ENCODE measurements at regions not wholly inside any gene's neighbourhood (a gene's known extent, or its start where the extent isn't known, plus 50 kb on each side); places are given as distances from the start of the nearest gene placed in this dataset.

DNA sequence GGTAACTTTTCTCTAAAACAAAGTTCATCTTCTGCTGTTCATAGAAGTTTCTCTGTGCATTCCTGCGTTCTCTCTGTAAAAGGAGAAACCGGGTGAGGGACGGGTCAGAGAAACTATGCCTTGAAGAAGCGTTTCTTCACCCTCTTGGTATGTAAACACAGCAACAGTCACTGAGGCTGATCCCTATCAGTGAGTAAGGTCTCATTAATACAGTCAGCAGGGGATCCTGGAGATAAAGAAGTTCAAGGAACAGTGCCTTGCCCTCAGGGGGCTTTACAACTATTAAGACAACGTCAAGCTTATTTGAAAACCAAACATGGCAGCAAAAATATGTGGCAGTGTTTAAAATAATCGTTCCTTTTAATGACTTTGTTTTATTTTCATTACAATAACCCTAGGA is 202.9 kb upstream of the IL12B start:
- no peaks in the 10 kb centered on the region for H3K4me1 ChIP-seq (replicated peaks in 1 of 2; ENCODE audit: control insufficient read depth in 2 of 2, insufficient read depth in 2 of 2, low read length in 2 of 2)
- no peak overlapping the region for H3K9ac ChIP-seq (ENCODE audit: insufficient read depth in 1 of 2, low read depth in 2 of 2, low read length in 2 of 2)
- in situ Hi-C loops (cut with MboI): no loop called here
- no peaks in the 10 kb centered on the region for H3K36me3 ChIP-seq (ENCODE audit: control insufficient read depth, insufficient read depth, low read length)
- 1% methylated on average over 6 of the region's 6 CpGs for WGBS (ENCODE audit: insufficient coverage, low coverage, missing lambda C conversion rate)
- no peaks in the 10 kb centered on the region for H3K79me2 ChIP-seq (ENCODE audit: control insufficient read depth, insufficient read depth, low read length)
- DNase-seq (ENCODE audit: extremely low read depth in 1 of 4, low spot score in 3 of 4) (no peak), ATAC-seq (no peak), FAIRE-seq (peak; percentile 58)
- H3K4me2 ChIP-seq (ENCODE audit: insufficient read depth, low read length): no peak overlapping the region
- ChIA-PET CTCF (ENCODE audit: low intra/inter-chr PET ratio) (no interaction called here), POLR2A (no interaction called here)
- H3K9me3 ChIP-seq (replicated peaks; ENCODE audit: control insufficient read depth, insufficient read depth, low read depth, low read length): no peaks in the 10 kb centered on the region
- no peaks in the 10 kb centered on the region for H4K20me1 ChIP-seq (replicated peaks; ENCODE audit: control insufficient read depth, insufficient read depth, low read length)
- no TSS peak for BruUV-seq (replicated peaks)
- H3K4me3 ChIP-seq: no peak overlapping the region
- TF ChIP-seq TRIM24 (IDR thresholded peaks at IDR 0.05) (peak in 1 of 2 experiments; percentile 17; a peak in 1 of 4 replicates), THRAP3 (IDR thresholded peaks at IDR 0.05; ENCODE audit: borderline replicate concordance) (no peak)
- no peaks in the 10 kb centered on the region; a peak in 1 of 5 replicates for H3K27me3 ChIP-seq (ENCODE audit: control insufficient read depth in 2 of 2, insufficient read depth in 2 of 2, low read length in 2 of 2)
- no peaks in the 10 kb centered on the region for H3K9me1 ChIP-seq (ENCODE audit: control insufficient read depth, insufficient read depth, low read length)
- intact Hi-C loops (cut with micrococcal nuclease): no loop called here
- no peak overlapping the region for H3K27ac ChIP-seq (ENCODE audit: extremely low read depth, low read depth, low read length)
- H2AFZ ChIP-seq (ENCODE audit: low read depth, low read length): no peak overlapping the region

DNA sequence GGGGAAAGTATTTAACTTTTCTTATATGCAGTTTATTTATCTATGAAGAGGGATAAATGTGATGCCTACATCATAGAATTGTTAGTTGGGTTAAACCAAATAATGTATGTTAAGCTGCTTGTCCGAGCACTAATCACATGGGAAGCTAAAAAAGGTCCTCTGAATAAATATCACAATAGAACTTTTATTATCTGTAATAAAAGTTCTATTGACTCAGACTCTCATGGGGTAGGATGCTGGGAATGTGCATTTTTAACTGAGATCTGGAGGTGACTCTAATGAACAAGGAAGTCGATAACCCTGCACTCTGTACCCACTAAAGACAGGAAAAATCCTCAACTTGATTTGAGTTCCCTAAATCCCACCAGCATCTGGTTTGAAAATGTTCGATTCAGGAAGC is 205.9 kb upstream of the IL12B start:
- no peaks in the 10 kb centered on the region for H3K9me1 ChIP-seq (ENCODE audit: control insufficient read depth, insufficient read depth, low read length)
- H4K20me1 ChIP-seq (replicated peaks; ENCODE audit: control insufficient read depth, insufficient read depth, low read length): no peaks in the 10 kb centered on the region
- no peak overlapping the region for H3K4me3 ChIP-seq
- no peak overlapping the region for H2AFZ ChIP-seq (ENCODE audit: low read depth, low read length)
- in situ Hi-C loops (cut with MboI): no loop called here
- ChIA-PET POLR2A (no interaction called here), CTCF (ENCODE audit: low intra/inter-chr PET ratio) (no interaction called here)
- no peak overlapping the region for H3K4me2 ChIP-seq (ENCODE audit: insufficient read depth, low read length)
- intact Hi-C loops (cut with micrococcal nuclease): no loop called here
- H3K27ac ChIP-seq (ENCODE audit: extremely low read depth, low read depth, low read length): no peak overlapping the region
- DNase-seq (ENCODE audit: extremely low read depth in 1 of 4, low spot score in 3 of 4) (no peak), ATAC-seq (no peak), FAIRE-seq (no peak)
- H3K9ac ChIP-seq (ENCODE audit: insufficient read depth in 1 of 2, low read depth in 2 of 2, low read length in 2 of 2): no peak overlapping the region
- H3K9me3 ChIP-seq (replicated peaks; ENCODE audit: control insufficient read depth, insufficient read depth, low read depth, low read length): no peaks in the 10 kb centered on the region
- no peaks in the 10 kb centered on the region for H3K27me3 ChIP-seq (ENCODE audit: control insufficient read depth in 2 of 2, insufficient read depth in 2 of 2, low read length in 2 of 2)
- H3K36me3 ChIP-seq (ENCODE audit: control insufficient read depth, insufficient read depth, low read length): no peaks in the 10 kb centered on the region
- no peaks in the 10 kb centered on the region for H3K79me2 ChIP-seq (ENCODE audit: control insufficient read depth, insufficient read depth, low read length)
- 2% methylated on average over 3 of the region's 3 CpGs for WGBS (ENCODE audit: insufficient coverage, low coverage, missing lambda C conversion rate)
- TF ChIP-seq DDX20 (tag; IDR thresholded peaks at IDR 0.05; ENCODE audit: low read depth) (no peak), GTF2F1 (IDR thresholded peaks at IDR 0.05; ENCODE audit: low read depth, low read length) (no peak), ZNF175 (CRISPR knock-in tag; IDR thresholded peaks at IDR 0.05; ENCODE audit: low read depth) (no peak), LCOR (CRISPR knock-in tag; IDR thresholded peaks at IDR 0.05) (no peak), ETV1 (tag; conservative IDR thresholded peaks at IDR 0.05; ENCODE audit: low read depth) (no peak), ZNF133 (CRISPR knock-in tag; IDR thresholded peaks at IDR 0.05) (no peak), TARDBP (IDR thresholded peaks at IDR 0.05) (no peak), HDAC3 (IDR thresholded peaks at IDR 0.05; ENCODE audit: borderline replicate concordance, partially characterized antibody) (no peak)
- H3K4me1 ChIP-seq (replicated peaks in 1 of 2; ENCODE audit: control insufficient read depth in 2 of 2, insufficient read depth in 2 of 2, low read length in 2 of 2): no peaks in the 10 kb centered on the region
- BruUV-seq (replicated peaks): no TSS peak
